HG03565 (cell line): ENCODE measurements at regions not wholly inside any gene's neighbourhood (a gene's known extent, or its start where the extent isn't known, plus 50 kb on each side); places are given as distances from the start of the nearest gene placed in this dataset.
"Not testable (repeated sequence)": the region's sequence is repeated elsewhere in the genome, so short reads cannot be mapped to it uniquely, and the experiment has no call there.

Experiments
- ATAC-seq: cut with Tn5 transposase; IDR thresholded peaks from one replicate; pipeline ENCODE4 v1.9.1; 2021; ENCODE audit warnings: mild to moderate bottlenecking, moderate library complexity; ENCODE audit not compliant: unreplicated experiment

DNA sequence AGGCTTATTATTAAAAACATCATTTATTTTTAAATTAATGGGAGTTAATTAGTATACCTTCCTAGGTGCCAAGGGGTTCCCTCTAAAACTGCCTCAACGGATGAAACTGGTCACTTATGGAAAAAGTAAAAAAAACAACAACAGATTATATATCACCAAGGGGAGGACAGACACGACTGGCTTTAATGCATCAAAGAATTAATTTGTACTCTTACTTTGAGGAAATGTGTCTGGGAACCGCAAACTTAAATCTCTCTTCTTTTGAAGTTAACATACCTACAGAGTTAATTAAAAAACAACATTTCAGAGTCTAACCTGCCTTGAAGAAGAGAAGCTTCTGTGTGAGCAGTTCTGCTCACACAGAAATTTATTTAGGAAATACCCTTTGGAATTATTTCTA is 354.6 kb downstream of the LRRC70 start:
- no peak for ATAC-seq

DNA sequence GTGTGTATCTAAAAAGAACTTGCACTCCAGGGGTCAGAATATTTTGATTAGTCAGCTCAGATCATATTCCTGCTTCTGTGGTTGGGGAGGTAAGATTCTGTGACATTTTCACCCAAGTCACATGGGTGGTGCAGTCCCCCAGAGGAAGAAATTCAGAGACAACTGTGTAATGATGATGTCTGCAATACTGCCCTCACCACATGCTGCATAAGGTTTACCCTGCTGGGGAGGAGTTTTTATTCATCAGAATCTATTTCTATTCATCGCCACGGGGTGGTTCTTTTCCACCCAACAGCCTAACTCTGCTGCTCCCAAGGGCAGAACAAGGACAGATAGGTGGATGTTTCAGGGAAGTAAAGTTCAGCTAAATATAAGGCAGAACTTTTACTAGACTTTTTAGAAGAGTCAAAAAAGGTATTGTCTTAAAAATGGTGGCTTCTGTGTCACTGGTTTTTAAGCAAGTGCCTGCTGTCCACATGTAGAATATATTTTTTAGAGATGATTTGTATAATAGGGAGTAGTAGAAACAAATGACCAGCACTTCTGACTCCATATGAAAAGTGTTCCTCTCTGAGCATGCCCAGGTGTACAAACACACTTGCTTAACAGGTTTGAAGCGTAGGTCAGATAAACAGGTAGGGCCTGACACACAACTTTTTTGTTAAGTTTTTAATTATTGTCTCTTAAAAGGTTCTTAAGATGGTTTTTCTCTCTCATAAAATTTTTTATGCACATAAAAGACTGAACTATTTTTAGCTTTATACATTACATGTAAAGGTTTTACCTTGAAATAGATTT is 352.7 kb downstream of the LRRC70 start:
- ATAC-seq = no peak

DNA sequence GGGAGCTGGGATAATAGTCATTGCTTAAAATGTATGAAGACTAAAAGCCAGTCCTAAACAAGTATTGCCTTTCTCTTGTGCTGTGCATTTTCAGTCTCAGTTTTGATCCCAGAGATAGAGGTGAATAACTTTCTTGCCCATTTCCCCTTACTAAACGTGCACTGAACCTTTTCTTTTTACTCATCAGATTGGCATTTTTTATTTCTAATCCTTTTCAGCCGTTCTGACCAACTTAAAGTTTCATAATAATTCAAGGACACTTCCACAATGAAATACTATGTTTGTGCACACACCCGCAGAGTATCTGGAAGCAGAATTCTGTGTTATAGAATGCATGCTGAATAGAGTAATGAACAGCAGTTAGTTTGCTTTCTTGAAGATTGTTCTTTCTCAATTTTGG is 343.6 kb downstream of the LRRC70 start:
- ATAC-seq = no peak

DNA sequence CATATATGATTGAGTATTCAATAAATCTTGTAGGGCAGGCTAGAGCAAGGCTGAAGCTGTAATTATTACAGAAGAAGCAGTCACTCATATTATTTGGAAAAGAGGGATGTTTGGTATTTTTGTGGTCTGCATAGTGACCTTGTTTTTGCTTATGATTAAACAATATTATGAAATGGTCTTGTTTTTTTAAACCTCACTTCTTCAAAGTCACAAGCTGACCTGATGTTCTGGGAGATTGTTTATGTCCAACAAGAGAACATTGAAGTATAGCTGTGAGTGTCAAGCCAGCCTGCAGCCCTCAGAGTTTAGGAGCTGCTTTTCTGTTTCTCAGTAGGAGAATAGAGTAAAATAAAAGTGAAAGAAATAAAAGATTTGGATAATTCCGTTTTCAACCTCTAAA is 342.2 kb downstream of the LRRC70 start:
- ATAC-seq = no peak

DNA sequence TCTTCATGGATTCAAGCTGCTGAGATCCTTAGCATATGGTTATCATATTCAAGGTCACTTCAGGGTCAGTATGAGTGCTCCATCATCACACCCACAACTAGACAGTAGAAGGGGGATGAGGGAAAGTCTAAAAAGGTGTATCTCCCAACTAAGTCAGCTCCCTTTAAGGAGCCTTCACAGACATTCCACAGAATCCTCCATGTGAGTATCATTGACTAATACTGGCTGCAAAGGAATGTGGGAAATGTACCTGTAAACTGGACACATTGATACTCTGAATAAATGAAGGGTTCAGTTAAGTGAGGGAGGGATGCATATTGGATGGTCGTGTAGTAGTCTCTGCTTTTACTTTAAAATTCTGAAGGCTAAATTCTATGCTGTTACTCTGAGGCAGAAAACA is 330.7 kb downstream of the LRRC70 start:
- ATAC-seq = no peak

DNA sequence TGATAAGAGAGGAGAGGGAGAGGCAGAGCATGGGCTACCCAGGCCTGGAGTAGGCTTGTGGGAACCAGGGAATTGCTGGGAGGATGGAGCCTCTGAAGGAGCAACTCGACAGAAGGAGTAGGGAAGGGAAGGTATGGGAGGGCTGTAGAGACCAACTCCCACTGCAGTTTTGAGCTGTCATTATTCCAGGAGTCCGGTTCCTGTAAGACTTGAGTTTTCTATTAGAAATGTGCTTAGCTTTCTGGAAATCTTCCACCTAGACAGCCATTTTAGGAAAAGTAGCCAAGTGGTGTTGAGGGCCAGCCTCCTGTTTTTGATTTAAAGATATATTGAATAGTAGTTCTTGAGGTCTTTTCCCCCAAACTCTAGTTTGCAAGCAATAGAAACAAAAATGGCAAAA is 323.5 kb downstream of the LRRC70 start:
- ATAC-seq = no peak

DNA sequence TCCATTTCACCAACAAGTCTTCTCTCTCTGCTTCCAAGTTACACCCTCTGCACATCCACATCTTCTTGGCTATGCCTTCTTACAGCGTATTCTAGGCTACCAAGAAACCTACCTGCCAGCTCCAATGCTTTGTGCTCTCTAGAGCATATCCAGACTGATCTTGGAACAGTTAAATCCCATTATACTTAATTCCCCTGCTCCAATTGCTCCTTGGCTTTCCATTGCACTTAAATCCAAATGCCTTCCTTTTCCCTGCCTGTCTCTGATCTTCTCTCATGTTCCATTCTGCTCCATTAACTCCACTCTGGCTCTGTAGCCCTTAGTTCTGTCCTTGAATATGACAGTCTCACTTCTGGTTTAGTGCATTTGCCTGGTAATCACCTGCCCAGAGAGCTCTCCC is 322.4 kb downstream of the LRRC70 start:
- no peak for ATAC-seq

DNA sequence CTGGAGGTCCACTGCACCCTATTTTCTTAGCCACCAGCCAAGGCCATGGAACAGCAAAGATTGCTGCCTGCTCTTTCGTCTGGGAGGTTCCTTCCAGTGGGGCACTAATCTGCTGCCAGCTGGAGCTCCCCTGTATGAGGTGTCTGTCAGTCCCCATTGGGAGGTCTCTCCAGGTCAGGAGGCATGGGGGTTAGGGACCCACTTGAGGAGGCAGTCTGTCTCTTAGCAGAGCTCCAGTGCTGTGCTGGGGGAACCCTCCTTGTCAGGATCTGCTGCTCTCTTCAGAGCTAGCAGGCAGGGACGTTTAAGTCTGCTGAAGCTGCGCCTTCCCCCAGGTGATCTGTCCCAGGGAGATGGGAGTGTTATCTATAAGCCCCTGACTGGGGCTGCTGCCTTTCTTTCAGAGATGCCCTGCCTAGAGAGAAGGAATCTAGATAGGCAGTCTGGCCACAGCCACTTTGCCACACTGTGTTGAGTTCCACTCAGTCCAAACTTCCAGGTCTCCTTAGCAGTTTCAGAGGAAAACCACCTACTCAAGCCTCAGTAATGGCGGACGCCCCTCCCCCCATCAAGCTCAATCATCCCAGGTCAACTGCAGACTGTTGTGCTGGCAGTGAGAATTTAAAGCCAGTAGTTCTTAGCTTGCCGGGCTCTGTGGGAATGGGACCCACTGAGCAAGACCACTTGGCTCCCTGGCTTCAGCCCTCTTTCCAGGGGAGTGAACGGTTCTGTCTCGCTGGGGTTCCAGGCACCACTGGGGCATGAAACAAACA is 317.7 kb downstream of the LRRC70 start:
- no peak for ATAC-seq

DNA sequence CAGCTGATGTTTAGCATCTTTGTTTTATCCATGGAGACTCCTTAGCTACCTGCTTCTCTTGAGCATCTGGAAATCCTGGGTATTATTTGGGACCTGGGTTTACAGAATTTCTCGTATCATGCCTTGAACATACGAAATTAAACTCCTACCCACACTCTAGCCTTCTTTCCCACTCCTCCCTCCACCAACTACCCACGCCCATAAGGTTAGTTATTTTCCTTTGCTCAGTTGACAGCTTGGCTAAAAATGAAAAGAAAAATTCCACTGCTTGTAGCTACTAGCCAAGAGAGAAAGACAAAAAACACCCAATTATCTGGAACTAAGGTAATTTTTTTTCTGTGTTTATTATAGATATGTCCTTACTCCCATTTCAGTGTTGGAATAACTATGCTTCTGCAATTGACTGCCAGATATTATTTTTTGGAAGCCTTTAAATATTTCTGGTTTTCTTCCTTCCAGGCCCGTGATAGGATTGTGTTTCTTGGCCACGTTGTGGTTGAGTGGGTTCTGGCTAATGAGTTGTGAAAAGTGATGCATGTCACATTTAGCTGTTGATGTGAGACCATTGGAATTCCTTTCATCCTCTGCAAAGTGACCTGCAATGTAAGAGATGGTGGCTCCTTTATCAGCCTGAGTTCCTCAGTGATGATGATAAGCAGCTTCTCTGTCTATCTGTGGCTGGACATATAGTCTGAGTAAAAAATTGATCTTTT is 308.1 kb downstream of the LRRC70 start:
- no peak for ATAC-seq

DNA sequence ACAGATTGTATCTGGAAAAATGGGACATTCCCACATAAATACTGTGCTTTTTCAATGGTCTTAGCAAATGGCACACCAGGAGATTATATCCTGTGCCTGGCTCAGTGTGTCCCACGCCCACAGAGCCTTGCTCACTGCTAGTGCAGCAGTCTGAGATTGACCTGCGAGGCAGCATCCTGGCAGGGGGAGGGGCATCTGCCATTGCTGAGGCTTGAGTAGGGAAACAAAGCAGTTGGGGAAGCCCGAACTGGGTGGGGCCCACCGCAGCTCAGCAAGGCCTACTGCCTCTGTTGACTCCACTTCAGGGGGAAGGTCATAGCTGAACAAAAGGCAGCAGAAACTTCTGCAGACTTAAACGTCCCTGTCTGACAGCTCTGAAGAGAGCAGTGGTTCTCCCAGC is 258.7 kb downstream of the LRRC70 start:
- ATAC-seq = not testable (repeated sequence)

DNA sequence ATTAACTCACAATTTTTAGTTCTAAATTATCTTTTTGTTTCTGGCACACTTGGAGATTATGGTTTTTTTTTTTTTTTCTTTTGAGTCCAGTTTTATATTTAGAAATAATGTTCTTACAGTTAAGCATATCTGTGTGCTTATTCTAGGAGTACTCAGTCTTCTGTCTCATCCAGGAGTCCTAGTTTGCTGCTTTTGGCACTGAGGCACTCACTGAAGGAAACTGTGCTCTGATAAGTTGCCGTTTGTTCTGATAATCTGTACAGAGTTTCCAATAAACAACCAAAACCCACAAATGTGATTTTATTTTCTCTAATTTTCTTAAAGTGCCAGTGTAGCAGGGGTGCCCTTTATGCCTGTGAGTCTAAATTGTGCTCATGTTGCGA is 251.0 kb downstream of the LRRC70 start:
- ATAC-seq = no peak

DNA sequence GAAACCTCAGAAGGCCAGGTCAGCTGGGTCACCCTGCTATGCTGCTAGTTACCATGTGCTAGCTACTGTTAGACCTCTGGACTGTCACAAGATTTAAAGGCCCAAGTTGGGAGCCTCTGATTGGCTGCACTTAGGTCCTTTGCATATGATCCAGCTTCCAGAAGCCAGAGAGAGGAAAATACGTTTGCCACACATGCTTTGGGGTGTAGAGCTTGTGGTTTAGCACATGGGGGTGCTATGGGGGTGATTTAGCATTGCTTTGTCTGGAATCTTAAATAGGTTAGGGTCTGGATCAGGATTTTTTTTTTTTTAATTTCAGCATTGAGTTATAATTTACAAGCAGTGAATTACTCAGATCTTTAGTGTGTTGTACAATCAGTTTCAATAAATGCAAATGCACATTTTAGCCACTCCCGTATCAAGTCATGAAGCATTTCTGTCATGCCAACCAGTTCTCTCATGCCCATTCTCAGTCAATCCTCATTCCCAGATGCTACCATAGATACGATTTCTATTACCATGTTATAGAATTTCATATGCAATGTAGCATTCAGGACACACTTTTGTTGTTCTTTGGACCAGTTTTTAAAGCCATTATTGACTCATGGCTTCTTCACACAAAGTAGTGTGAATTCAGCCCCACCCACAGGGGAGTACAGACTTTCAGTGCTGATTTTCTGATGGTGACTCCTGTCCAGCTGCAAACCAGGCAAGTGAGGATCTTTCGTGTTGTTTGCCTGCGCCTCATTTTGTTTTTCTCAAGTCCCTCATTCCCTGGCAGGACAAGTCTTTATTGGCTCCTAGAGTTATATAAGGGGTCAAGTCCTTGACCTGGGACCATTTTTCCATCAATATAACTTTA is 250.4 kb downstream of the LRRC70 start:
- no peak for ATAC-seq

DNA sequence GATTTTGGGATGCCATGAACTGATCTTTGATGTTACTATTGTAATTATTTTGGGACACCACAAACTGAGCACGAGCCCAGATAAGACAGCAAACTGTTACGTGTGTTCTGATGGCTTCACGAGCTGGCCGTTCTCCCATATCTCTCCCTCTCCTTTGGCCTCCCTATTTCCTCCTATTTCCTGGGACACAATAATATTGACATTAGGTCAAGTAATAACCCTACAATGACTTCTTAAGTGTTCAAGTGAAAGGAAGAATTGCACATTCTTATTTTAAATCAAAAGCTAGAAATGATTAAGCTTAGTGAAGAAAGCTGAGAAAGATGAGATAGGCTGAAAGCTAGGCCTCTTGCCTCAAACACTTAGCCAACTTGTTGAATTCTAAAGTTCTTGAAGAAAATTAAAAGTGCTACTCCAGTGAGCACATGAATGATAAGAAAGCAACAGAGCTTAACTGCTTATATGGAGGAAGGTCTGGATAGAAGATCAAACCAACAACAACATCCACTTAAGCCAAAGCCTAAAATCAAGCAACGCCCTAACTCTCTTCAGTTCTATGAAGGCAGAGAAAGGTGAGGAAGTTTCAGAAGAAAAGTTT is 247.1 kb downstream of the LRRC70 start:
- ATAC-seq = no peak

DNA sequence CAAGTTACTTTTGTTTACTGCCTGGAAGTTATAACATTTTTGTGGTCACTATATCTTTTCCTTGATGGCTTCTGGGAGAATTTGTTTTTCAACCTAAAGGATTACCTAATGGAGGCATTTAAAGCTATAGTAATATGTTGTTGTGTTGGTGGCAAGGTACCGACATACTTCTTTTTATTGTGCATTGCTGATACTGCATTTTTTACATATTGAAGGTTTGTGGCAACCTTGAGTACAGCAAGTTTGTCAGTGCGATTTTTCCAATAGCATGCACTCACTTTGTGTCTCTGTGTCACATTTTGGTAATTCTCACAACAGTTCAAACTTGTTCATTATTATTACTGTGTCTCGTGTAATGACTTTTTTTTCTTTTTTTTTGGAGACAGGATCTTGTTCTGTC is 246.3 kb downstream of the LRRC70 start:
- no peak for ATAC-seq

DNA sequence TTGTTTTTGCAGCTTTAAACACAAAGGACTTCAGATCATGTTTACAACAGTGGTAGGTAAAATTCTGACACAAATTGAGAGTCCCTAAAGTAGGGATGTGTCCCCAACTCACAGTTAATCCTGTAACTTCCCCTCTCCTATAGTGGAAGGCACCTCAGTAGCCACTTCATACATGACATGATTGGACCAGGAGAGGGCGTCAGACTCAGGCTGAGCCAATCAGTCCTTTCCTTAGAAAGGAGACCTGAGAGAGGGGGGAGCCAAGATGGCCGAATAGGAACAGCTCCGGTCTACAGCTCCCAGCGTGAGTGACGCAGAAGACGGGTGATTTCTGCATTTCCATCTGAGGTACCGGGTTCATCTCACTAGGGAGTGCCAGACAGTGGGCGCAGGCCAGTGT is 238.4 kb downstream of the LRRC70 start:
- not testable (repeated sequence) for ATAC-seq

DNA sequence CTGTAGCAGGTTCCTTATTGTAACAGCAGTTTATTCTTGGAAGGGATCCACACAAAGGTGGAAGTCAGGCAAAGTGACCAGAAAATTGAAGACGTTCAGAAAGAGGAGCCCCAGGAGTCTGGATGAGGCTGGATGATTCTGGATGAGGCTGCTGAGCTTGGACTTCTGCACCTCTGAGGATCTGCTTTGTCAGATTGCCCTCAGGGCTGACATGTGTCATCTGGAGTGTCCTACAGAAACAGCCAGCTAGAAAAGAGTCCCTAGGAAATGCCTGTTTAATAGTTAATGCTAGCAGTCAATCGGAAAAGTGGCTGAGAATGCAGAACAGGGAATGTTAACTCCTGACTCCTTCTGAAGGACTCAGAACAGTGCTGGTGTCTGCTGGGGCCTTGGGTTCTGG is 236.4 kb downstream of the LRRC70 start:
- no peak for ATAC-seq

DNA sequence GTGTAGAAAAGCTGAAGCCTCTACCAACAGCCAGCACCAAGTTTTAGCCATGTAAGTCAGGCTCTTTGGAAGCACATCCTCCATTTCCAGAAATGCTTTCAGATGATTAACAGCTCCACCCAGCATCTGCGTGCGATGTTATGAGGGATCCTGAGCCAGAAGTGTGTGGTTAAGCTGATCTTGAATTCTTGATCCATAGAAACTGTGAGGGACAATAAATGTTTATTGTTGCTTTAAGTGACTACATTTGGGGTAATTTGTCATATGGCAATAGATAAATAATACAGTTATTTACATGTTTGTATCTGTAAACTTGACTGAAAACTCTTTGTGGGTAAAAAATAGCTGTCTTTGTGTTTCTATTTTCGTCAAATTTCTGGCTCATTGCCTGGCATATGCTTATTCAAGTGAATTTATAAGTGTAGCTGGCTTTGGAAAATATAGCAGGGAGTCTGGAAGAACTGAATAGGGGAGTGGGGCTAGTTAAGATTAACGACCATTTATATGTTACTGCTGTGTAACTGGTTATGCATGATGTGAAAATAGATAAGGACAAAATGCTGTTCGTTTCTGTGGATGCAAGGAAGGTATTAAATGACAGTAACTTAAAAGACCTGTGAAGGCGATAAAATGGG is 234.1 kb downstream of the LRRC70 start:
- ATAC-seq = no peak

DNA sequence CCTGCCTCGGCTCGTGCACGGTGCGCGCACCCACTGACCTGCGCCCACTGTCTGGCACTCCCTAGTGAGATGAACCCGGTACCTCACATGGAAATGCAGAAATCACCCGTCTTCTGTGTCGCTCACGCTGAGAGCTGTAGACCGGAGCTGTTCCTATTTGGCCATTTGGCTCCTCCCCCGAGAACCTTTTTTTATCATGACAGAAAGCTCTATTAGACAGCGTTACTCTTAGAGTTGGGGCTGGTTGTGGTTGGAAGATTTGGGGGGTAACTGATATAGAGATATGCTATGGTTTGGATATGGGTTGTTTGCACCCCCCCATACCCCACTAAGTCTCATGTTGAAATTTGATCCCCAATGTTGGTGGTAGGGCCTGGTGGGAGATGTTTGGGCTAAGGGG is 226.2 kb downstream of the LRRC70 start:
- ATAC-seq = not testable (repeated sequence)

DNA sequence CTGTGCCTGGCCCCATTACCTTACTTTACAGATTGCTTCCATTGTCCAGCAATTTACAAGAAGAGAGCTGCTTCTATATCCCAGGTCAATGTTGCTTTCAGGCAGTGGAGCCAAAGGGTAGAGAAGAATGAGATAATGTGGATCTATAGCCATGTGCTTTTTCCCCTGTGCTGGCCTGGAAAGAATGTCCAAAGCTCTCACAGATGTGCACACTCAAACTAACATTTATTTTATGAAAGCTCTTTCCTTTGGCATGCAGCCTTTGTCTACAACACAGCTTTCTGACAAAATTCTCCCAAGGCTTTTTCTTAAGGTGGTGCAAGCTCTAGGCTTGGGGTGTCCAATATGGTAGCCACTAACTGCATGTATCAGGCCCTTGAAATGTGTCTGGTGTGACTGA is 217.3 kb downstream of the LRRC70 start:
- ATAC-seq = no peak

DNA sequence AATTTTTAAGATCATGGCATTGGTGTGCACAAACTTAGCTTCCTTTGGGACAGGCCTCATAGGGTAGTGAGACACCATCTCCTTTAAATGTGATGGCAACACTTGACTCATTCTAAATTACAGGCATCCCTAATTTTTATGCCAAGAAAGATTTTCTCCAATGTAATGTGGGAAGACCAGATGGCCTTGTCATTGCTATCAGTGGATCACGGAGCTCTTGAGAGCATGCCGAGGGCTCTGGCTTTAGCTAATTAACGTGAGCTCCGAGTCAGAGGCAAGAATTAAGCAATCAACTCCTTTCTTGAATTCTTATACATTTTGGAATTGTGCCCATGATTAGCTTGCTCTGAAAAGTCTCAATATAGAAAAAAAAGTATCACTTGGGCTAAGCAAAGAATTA is 215.8 kb downstream of the LRRC70 start:
- no peak for ATAC-seq
